ENCODE measurements at regions not wholly inside any gene's neighbourhood (a gene's known extent, or its start where the extent isn't known, plus 50 kb on each side); places are given as distances from the start of the nearest gene placed in this dataset.
A peak's percentile ranks its signal among the peaks of the same experiment; 100 is the strongest.

DNA sequence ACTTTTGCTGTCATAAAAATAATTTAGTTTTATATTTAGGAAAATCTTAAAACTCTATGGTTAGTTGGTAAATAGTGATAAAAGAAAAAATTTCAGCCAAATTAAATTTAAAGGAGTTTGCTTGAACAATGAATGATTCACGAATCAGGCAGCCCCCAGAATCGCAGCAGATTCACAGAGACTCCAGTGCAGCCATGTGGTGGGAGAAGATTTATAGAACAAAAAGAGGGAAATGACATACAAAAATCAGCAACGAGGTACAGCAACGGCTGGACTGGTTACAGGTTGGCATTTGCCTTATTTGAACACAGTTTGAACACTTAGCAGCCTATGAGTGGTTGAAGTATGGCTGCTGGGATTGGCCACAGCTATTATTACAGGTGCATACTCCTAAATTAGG lies 96.4 kb upstream of the MYCBP2 start:
- DNase-seq (ENCODE audit: low spot score) = no peak

DNA sequence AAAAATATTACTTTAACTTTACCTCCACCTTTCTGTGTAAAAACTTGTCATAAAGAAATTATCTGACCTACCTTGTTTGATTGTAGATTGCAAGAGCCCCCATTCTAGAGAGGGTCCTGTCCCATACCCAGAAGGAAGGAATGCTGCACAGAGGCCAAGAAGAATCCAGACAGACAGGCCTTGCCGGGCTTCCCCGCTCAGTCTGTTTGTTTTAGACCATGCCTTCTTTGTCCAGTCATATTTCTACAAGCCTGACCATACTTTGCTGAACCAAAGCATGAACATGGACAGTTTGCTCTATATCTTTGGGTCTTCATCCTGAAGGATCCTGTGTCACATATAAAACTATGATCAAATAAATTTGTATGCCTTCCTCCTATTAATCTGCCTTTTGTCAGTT lies 95.8 kb upstream of the MYCBP2 start:
- DNase-seq (ENCODE audit: low spot score) = no peak

DNA sequence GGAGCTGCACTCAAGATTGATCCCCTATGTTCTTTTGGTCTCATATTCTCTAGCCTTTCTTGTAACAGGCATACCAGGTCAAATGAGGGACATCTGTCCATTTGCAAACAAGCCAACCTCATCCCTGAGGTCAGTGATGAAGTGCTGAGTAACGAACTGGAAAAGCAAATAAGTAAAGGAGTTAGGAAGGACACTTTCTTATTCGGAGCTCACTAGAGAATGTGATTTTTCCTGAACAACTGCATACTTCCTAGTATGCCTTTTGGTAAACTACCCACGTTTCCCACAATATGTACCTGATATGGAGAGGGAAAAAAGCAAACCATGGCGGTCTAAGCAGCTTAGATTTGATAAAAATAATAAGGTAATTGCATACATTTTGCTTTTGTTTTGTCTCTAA lies 91.0 kb upstream of the MYCBP2 start:
- no peak for DNase-seq (ENCODE audit: low spot score)

DNA sequence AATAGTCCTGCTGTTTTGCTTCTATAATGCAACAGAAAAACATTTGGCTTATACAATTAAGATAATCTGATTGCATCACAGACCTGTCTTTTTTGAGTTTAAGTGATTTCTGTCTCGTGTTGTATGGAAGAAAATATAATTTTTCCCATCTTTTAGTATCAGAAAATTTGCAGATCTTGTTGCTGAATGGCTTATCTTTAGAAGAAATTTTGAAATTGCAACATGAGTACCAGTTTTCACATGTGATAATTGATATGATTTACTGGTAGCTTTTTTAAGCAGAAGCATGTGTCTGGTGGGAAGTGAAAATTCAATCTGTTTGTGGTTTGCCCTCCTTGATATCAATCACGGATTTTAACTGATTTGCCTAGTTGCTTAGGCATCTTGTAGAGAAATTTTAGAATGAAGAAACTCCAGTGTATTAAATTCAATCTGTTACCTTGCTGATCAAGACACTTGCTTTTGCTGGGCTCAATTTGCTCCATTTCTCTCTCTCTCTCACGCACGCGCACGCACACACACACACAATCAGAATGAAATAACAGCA lies 89.8 kb upstream of the MYCBP2 start:
- DNase-seq (ENCODE audit: low spot score) = no peak

DNA sequence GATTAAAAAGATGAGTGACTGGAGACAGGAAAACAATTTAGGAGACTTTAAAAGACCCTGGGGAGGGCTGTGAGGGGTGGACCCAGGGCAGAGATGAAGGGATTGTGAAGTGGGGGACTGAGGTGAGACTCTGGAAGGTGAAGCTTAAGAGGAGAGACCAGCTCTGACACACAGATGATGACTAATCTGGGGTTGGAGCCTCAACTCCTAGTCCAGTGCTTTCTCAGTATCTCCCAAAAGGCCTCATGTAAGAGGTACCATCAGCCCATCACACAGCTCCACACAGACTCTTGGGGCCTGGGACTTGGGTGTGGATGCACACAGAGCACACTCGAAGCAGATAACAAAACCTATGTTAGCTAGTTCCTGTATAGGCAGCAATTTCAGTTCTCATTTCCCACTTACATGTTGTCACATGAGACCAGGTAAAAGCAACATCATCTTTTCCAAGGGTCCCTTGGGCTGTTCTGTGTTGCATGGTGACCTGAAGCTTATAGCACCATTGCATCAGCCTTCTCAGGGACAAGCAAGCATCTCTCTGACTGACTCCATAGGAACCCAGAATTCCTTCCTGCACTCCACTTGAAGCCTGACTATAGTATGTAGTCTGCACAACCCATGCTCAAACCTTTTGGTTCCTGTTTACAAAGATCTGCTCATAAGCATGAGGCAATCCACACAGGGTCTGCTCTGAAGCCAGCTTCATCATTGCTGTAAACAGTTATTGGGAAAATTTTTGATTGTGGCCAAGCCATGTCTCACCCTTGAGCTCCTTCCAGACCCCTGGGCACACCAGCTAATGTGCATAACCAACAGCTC lies 88.6 kb upstream of the MYCBP2 start:
- DNase-seq (ENCODE audit: low spot score) = no peak

DNA sequence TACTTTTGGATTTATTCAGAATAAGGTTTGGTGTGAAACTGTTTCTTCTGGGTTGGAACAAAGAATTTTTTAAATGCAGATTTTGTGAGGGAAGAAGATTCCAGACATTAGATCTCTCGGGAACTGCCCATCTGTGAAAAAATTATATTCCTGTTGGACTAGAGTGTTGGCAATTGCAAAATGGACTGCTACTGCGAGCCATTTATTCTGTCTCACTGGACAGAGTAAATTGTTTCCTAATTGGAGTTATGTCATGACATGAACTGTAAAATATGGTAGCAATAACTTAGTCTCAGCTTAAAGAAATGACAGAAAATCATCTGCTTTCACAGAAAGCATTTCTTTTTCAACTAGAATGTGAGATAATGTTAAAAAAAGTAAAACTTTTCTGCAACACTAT lies 86.0 kb upstream of the MYCBP2 start:
- DNase-seq (ENCODE audit: low spot score) = no peak

DNA sequence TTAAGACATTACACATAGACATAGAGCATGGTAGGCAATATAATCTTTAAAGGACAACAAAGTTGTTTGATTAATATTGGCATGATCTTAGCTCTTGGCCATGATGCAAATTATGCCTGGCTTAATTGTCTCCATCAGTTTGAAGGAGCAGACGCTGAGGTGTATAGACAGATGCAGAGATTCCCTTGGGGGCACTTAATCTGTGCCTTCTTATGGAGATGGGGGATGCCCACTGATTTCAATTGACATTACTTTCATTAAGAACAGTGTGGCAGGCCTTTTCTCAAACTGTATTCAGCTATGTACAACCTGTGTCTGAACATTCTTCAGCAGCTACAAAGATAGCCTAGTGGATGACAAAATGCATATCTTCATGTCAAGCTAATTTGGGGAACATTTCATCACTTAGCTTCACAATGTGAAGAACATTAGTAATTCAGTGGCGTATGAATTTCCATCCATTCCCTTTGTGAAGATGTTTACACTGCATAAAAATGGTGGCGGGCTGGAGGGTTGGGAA lies 85.3 kb upstream of the MYCBP2 start:
- DNase-seq (ENCODE audit: low spot score) = no peak

DNA sequence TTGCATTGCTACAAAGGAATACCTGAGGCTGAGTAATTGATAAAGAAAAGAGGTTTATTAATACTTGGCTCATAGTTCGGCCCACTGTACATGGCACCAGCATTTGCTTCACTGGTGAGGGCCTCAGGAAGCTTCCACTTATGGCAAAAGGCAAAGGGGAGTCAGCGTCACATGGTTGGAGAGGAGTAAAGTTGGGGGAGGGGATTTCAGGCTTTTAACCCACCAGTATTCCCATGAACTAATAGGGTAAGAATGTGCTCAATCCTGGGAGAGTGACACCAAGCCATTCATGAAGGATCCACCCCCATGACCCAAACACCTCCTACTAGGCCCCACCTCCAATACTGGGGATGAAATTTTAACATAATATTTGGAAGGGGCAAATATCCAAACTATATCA lies 82.5 kb upstream of the MYCBP2 start:
- DNase-seq (ENCODE audit: low spot score) = no peak

DNA sequence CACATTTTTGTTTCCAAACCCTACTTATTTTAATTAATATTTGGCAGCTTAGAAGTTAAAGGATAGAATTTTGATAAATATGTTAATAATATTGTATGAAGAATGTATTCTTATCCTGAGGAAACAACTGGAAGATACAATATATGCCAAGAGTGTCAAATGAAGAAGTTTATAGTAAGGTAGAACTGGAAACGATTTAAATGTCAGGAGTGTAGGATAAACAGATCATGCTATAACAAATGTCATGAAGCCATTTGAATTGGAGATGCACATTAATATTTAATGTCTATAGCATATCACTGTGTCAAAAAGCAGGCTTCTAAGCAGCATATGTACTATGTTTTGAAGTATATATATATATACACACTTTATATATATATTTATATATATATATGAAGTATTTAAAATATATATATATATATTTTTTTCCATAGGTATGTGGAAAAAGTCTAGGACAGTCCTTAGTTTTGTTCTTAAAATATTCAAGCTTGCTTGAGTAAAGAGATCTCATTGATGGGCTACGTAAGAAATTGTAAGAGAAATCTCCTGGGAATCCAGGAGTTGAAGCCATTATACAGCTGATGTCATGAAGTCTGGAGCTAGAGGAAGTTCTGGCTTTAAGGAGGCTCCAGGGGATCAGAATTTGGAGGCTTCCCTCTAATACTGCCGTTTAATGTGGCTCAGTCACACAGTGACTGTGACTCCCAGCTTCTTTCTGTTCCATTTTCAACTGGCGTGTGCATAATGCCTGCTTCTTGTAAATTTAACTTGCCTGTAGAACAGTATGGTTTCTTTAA lies 79.9 kb upstream of the MYCBP2 start:
- DNase-seq (ENCODE audit: low spot score) = no peak

DNA sequence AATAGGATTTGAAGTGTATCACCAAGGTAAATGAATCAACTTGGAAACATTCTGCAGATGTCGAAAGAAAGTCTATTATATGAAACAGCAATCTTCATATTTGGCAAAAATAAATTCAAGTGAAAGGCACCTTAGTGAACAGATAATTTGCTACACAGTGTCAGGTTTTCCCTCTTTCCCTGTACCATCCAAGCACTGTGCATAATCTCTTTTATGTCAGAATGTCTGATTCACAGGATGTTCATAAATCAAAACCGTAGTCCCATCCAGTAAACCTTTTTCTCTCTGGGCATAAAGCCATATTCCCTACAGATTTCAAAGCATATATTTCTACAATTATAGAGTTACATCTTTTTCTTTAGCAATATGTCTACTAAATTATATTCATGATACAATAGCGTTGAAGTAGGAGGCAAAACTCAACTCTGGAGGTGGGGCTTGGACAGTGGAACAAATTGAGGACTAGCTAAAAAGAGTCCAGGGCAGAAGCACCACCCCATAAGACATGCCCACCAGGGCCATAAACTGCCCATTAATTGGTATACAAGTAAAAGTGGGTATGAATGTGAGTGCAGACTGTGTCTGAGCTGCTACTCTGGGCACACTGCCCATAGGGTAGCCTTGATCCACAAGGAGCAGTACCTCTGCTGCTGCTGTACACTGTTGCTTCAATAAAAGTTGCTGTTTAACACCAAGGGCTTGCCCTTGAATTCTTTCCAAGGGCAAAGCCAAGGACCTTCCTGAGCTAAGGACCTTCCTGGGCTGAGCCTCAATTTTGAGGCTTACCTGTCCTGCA lies 72.1 kb upstream of the MYCBP2 start:
- DNase-seq (ENCODE audit: low spot score) = no peak

DNA sequence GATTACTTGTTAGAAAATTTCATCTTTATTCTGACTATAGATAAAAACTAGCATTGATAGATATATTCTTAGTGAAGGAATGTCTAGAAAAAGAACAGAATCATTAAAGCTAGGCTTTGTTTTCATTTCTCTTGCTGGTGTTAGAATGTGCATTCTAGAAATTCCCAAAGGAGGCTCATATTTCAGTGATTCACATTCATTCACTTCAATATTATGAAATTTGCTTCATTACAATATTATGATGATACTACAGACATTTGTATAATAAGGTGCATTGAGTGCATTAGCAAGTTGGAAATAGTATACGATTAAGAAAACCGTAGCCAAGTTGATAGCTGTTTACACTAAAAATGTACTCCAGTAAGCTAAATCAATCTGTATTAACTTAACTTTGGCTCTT lies 70.7 kb upstream of the MYCBP2 start:
- DNase-seq (ENCODE audit: low spot score) = no peak

DNA sequence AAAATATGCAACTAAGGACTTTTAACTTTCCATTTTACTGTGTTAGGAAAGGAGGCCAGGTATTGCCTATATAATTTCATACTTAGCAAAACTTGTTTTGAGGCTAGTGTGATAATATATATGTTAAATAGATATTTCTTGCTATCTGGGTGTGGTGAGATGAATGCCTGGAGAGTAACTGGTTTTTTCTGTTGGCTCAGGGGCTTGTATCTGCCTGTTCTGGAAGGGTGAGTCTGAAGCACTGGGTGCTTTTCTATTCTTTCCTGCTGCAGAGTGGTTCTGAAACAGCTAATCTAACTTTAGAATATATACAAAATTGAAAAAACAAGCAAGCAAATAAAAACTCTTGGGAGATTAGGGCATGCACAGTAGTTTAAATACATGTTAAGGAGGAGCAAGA lies 64.6 kb upstream of the MYCBP2 start:
- no peak for DNase-seq (ENCODE audit: low spot score)

DNA sequence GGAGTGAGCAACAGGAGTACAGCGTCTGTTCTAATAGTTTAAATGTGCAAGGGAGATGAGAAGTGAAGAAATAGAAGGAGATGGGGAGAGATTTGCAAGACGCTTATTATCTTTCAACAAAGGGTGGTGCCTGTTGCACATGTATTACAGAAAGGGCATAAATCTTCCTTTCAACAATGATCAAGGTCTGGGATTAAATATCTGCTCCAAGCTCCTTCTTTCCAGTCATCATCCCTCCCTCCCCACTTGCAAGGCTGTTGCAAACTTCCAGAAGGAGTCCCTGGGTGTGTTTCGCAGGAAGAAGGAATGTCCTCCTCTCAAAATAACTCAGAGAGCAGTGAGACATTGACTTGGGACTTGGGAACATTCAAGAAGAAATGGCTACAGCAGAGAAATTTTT lies 63.5 kb upstream of the MYCBP2 start:
- no peak for DNase-seq (ENCODE audit: low spot score)

DNA sequence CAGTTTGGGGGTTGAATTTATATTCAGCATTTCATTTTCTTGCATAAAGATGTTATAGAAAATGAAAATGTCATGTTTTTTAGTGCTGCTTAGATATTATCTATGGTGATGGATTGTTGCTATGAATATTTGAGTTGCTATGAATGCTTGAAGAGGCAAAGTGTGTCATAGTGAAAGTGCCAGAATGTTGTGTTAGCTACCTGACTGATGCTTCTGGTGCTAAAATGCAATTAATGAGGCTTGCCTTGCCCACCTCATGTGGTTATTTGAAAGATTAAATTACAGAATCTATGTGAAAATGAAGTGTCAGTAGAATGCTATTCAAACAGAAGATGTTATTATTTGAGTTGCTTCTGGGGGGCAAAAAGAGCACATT lies 62.7 kb upstream of the MYCBP2 start:
- no peak for DNase-seq (ENCODE audit: low spot score)

DNA sequence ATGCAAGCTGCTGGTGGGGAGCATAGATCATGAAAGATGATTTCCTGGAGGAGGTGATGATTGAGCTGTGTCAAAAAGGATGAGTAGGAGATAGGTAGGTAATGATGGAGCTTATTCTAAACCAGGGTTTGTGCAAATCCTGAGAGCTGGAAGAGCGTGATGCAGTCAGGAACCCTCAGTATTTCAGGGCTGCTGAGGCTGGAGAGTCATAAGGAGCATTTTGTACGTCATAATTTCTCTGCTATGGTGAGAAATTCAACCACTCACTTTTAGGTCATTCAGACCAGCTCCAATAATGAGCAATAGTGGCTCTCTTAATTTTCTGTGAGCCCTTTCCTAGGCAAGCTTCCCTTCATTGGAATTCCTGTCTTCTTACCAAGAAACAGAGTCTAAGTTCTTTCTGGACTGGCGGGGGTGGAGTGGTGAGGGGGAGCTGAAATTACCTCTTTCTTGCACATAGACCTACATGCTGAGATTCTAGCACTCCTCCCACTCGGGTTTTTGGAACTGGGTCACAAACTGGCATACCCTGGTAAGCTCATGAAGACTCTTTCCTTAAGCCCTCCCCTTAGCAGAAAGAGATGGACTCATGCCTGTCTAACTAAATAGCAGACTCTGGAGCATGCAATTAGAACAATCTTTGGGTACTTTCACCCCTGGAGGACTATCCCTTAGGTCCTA lies 62.2 kb upstream of the MYCBP2 start:
- DNase-seq (ENCODE audit: low spot score) = no peak

DNA sequence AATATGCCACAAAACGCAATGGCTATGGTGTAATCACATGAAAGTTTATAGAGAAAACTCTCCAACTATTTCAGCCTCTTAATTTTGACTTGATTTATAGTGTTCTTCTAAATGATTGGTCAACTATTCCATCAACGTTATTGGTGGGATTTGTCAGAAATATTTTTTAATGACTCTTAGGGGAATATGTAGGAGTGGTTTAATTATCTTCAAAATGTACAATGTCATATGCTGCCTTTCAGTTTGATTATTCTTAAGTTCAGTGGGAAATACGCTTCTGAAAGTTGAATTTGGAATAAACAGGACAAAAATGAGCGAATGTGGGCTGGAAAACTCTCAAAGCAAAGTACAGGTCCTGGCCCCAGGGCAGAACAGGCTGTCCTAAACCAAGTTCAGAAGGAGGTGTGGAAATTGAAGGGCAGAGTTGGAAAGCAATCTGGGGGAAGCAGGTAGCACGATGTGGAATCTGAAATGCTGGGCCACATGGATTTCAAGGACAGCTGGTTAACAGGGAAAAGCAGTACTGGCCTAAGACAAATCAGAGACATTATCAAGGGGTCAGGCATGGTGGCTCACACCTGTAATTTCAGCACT lies 60.8 kb upstream of the MYCBP2 start:
- no peak for DNase-seq (ENCODE audit: low spot score)

DNA sequence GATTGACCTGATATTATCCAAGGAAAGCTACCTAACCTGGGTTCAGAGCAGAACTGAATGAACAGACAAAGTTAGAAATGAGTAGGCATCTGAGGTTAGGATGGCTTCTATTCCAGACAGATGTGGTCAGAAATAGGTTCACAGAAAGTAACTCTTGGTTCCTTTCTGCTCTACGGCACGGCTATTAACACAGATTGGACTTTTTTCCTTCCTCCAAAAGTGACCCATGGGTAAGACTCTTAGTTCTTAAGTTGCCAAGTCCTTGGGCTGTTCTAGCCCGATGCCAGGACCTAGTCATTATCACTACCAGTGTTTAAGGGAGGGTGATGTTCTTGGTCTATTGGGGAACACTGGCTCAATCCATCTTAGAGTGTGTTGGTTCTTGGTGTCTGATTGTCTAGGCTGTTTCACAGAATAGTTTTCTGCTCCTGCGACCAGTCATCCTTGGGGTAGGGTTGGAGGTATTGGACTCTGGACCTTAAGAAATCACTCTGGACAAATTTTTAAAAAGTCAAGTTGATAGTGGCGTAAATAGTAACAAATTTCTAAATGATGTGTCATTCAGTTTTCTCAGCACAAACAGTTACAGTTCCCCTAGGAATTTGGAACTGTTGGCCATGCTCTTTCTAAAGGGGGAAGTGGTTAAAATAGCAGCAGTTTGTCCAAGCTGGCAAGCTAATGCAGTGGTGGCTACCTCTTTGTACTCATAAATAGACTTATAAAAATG lies 60.1 kb upstream of the MYCBP2 start:
- DNase-seq (ENCODE audit: low spot score) = peak; percentile 34

DNA sequence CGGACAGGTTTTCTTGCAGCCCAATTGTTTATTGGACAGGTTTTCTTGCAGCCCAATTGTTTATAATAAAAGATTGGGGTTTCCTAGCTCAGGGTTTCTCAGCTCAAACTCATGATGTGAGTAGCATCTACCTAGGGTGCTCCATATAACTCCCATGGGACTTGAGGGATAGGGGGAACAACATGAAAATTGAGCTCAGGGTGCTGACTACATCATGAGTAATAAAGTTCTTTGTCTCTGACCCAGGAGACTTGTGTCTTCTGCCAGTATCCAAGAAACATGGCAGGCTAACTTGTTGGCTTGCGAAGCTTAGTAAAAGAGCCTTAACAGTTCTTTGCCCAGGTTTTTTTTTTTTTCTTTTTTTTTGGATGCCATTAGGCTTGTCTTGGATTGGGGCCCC lies 59.2 kb upstream of the MYCBP2 start:
- no peak for DNase-seq (ENCODE audit: low spot score)

DNA sequence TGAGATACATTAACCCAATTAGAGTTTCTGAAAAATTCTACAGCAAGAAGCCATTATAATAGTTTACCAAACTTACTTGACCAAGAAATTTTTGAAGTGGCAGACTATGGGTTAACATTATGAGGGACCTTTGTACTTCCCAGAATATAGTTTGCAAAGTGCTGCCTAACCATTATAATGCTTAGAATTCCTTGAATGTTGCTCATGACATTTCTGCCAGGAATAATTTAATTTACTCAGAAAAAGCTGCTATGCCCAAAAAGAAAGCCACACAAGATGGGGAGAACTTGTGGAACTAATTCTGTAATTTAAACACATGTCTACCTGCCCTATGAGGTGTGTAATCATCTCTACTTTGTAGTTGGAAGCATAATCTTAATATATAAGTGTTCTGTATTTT lies 58.1 kb upstream of the MYCBP2 start:
- DNase-seq (ENCODE audit: low spot score) = no peak

DNA sequence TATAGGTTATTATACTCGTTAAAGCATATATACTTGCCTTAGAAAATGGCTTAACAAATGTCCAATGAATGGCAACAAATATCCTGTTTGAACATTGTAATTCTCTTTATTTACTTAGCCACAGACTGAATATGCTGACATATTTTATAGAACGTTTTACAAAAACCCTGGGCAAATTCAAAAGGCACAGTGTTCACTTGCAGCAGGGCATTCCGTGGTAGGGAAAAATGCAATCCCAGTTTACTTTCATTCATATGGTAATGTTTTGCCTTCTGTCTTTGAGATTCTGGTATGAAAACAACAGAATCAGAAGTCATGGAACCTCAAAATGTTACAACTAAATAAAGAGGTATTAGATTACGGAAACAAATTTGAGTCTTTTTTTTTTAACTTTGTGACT lies 56.2 kb upstream of the MYCBP2 start:
- DNase-seq (ENCODE audit: low spot score) = no peak

DNA sequence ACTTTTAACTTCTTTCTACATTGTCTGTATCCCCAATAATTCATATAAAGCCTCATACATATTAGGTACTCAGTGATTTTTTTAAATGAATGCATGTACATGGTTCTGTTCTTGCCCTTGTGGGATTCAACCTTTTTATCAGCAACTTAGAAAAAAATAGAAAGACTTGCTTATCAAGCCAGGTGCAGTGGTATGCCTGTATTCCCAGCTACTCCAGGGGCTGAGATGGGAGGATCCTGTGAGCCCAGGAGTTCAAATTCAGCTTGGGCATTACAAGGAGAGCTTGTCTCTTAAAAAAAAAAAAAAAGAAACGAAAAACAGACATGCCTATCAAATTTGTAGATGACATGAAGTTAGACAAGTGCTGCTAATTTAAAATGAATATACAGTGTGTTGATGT lies 54.2 kb upstream of the MYCBP2 start:
- DNase-seq (ENCODE audit: low spot score) = no peak

Measured in hepatic stellate cell (primary cell).